ENCODE measurements at regions not wholly inside any gene's neighbourhood (a gene's known extent, or its start where the extent isn't known, plus 50 kb on each side); places are given as distances from the start of the nearest gene placed in this dataset.

DNA sequence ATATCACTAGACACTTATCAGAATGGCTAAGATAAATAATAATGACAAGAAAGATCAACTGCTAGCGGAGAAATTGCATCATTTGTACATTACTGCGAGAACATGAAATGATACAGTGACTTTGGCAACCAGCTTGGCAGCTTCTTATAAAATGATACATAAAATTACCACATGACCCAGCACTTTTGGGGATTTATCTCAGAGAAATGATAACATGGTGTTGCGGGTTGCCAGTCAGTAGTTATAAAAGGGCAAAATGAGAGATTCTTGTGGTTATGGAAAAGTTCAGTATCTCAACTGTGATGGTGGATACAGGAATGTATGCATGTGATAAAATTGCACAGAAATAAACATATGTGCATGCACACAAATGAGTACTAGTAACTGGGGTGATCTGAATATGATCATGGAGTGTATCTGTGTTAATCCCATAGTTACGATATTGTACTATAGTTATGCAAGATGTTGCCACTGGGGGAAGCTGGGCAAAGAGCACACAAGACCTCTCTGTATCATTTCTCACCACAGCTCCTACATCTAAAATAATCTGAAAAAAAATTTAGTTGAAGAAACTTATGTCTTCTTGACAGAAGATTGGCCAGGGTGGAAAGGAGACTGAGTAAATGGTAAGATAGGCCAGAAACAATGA is 128.9 kb downstream of the NXNL2 start:
- no peak overlapping the region for H3K27ac Mint-ChIP-seq
- H3K36me3 Mint-ChIP-seq: no peaks in the 10 kb centered on the region
- no peak for ATAC-seq (ENCODE audit: low read depth in 2 of 2)

DNA sequence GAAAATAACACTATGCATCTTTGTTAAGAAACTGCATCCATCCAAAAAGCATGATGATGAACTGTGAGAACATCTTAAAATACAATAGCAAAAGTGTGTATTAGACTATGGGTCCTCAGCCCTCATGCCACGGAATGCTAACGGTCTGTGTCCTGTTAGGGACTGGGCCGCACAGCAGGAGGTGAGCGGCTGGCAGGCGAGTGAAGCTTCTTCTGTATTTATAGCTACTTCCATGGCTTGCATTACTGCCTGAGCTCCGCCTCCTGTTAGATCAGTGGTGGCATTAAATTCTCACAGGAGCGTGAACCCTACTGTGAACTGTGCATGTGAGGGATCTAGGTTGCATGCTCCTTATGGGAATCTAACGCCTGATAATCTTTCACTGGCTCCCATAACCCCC is 129.8 kb downstream of the NXNL2 start:
- Mint-ChIP-seq H3K4me1 (no peaks in the 10 kb centered on the region), H3K4me3 (no peak overlapping the region), H3K27ac (no peak overlapping the region), H3K36me3 (no peaks in the 10 kb centered on the region), H3K9me3 (peaks cover 0 to 4% (median 0%) of the 10 kb centered on the region in 7 donors), H3K27me3 (peaks cover 0 to 8% (median 0%) of the 10 kb centered on the region in 3 donors)
- ATAC-seq (ENCODE audit: low read depth in 2 of 2) (no peak), DNase-seq (no peak)

More for the DNA sequence above, 128.9 kb downstream of the NXNL2 start:
- H3K27me3 Mint-ChIP-seq: peaks cover 0 to 8% (median 0%) of the 10 kb centered on the region in 3 donors
- no peak overlapping the region for H3K4me3 Mint-ChIP-seq
- no peak for DNase-seq
- H3K4me1 Mint-ChIP-seq: no peaks in the 10 kb centered on the region
- peaks cover 0 to 1% (median 0%) of the 10 kb centered on the region in 7 donors for H3K9me3 Mint-ChIP-seq

DNA sequence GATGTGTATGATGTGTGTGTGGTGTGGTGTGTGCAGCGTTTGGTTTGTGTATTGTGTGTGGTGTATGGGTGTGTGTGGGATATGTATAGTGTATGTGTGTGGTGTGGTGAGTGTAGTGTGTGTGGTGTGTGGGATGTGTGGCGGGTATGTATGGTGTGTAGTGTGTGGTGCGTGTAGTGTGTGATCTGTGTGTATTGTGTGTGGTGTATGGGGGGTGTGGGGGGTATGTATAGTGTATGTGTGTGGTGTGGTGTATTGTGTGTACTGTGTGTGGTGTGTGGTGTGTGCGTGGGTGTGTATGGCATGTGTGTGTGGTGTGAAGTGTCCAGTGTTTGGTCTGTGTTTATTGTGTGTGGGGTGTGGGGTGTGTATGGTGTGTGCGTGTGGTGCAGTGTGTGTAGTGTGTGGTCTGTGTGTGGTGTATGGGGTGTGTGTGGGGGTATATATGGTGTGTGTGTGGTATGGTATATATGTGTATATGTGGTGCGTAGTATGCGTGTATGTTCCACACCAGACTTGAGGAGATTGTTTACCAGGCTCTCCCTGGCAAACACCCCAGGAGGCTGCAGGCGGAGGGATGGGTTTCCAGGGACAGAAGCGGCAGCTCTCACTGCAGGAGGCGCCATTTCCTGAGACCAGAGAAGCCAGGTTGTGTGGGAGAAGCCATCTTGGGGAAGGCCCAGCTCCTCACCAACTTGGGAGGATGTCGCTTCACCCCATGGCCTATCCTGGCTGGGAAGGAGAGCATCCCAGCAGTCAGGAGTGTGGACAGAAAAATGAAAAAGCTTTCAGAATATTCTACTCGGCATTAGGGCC is 138.1 kb downstream of the NXNL2 start:
- Mint-ChIP-seq H3K36me3 (no peaks in the 10 kb centered on the region), H3K9me3 (peaks cover 0 to 4% (median 0%) of the 10 kb centered on the region in 7 donors), H3K4me1 (no peaks in the 10 kb centered on the region), H3K27ac (no peak overlapping the region), H3K27me3 (peaks cover 3 to 14% (median 9%) of the 10 kb centered on the region in 3 donors), H3K4me3 (no peak overlapping the region)
- ATAC-seq (ENCODE audit: low read depth in 2 of 2) (no peak), DNase-seq (no peak)

DNA sequence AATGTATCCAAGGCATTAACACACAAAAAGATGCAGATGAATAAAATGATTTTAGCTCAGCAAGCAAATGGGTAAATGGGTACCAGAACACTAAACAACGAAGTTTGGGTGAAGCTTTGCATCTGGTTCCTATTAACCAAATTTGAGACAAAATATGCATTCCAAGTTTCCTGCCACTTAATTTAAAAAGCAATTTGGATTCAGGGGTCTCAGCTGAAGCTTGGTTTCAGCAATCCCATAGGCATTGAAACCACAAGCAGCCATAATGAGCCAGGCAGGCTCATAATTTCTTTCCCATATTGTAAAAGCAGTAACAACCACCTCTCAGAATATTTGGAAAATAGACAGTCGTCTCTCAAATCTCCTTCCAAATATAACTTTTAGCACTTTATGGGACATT is 138.9 kb downstream of the NXNL2 start:
- Mint-ChIP-seq H3K4me3 (no peak overlapping the region), H3K27me3 (peaks cover 3 to 14% (median 9%) of the 10 kb centered on the region in 3 donors), H3K36me3 (no peaks in the 10 kb centered on the region), H3K4me1 (no peaks in the 10 kb centered on the region), H3K27ac (no peak overlapping the region), H3K9me3 (peaks cover 0 to 4% (median 0%) of the 10 kb centered on the region in 7 donors)
- no peak for DNase-seq
- no peak for ATAC-seq (ENCODE audit: low read depth in 2 of 2)

DNA sequence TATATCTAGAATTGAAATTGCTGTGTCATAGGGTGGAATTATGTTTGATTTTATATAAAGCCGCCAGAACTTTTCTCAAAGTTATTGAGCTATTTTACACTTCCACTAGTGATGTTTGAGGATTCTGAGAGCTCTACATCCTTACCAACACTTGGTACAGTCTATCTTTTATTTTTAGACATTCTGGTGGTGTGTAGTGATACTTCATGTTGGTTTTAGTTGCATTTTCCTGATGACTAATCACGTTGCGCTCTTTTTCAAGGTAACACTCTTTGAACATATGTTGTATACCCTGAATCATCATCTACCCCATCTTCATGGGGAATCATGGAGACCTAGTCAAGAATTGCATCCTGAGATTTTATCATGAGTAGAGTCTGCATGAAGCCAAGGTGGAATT is 141.7 kb downstream of the NXNL2 start:
- Mint-ChIP-seq H3K4me1 (no peaks in the 10 kb centered on the region), H3K4me3 (no peak overlapping the region), H3K9me3 (peaks cover 0 to 2% (median 0%) of the 10 kb centered on the region in 7 donors), H3K27ac (no peak overlapping the region), H3K27me3 (peaks cover 3 to 14% (median 9%) of the 10 kb centered on the region in 3 donors), H3K36me3 (no peaks in the 10 kb centered on the region)
- DNase-seq (no peak), ATAC-seq (ENCODE audit: low read depth in 2 of 2) (no peak)

DNA sequence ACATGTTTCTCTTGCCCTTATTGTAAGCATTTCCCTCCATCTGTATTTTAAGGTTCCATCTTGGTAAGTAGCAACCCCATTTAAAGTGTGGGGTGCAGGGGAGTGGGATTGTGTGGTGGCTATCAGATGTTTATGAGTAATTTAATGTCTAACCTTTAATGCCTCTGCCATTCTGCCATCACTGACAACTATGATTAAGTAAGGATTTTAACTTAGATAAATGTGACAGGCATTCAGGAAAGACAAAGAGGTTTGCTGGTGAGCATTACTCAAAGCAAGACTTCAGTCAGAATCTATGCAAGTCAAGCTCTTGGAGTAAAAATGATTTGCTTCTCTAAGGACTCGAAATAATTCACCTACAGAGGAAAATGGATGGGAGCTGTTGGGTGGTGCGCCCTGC is 143.0 kb downstream of the NXNL2 start:
- H3K27me3 Mint-ChIP-seq: peaks cover 3 to 14% (median 9%) of the 10 kb centered on the region in 3 donors
- peaks cover 0 to 2% (median 0%) of the 10 kb centered on the region in 7 donors for H3K9me3 Mint-ChIP-seq
- DNase-seq (no peak), ATAC-seq (ENCODE audit: low read depth in 2 of 2) (no peak)
- no peaks in the 10 kb centered on the region for H3K36me3 Mint-ChIP-seq
- no peak overlapping the region for H3K4me3 Mint-ChIP-seq
- no peaks in the 10 kb centered on the region for H3K4me1 Mint-ChIP-seq
- H3K27ac Mint-ChIP-seq: no peak overlapping the region

DNA sequence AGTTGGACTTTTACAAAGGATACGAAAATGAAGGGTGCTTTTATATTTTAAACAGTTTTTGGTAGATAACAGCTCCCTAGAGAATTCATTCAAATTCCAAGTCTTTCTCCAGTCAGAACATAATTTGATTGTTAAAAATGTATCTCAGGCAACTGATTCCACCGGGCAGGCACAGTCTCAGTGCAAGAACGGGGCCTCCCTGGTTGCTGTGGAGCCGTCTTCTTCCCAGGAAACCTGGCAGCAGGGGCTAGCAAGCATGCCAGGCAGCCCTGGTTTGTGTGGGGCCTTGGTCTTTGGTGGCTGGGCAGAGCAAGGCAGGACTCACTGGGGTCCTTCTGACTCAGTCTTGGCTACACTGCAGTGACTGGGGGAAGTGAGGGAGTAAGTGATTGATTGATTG is 143.5 kb downstream of the NXNL2 start:
- Mint-ChIP-seq H3K27me3 (peaks cover 3 to 14% (median 9%) of the 10 kb centered on the region in 3 donors), H3K36me3 (no peaks in the 10 kb centered on the region), H3K4me1 (no peaks in the 10 kb centered on the region), H3K4me3 (no peak overlapping the region), H3K9me3 (peaks cover 0 to 2% (median 0%) of the 10 kb centered on the region in 7 donors), H3K27ac (no peak overlapping the region)
- ATAC-seq (ENCODE audit: low read depth in 2 of 2): no peak
- no peak for DNase-seq

DNA sequence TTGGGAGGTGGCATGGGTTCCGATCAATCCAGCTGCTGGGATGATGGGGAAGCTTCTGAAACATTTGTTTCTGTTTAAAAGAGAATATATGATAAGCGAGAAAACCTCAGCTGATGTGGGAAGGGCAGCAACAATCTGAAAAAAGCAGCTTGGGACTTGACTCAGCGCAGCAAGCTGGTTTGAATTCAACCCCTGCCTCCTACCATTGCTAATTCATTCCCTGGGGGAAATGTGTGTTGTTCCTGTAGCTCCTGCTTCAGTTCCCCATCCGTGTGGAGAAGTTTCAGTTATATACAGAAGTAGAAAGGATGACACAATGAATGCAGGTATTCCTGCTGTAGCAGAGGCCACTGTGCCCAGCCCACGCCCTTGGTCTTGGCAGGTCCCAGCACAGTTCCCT is 145.1 kb downstream of the NXNL2 start:
- Mint-ChIP-seq H3K9me3 (peaks cover 0 to 2% (median 0%) of the 10 kb centered on the region in 7 donors), H3K27ac (no peak overlapping the region), H3K36me3 (no peaks in the 10 kb centered on the region), H3K27me3 (peaks cover 3 to 14% (median 12%) of the 10 kb centered on the region in 3 donors), H3K4me3 (no peak overlapping the region), H3K4me1 (no peaks in the 10 kb centered on the region)
- no peak for DNase-seq
- no peak for ATAC-seq (ENCODE audit: low read depth in 2 of 2)

DNA sequence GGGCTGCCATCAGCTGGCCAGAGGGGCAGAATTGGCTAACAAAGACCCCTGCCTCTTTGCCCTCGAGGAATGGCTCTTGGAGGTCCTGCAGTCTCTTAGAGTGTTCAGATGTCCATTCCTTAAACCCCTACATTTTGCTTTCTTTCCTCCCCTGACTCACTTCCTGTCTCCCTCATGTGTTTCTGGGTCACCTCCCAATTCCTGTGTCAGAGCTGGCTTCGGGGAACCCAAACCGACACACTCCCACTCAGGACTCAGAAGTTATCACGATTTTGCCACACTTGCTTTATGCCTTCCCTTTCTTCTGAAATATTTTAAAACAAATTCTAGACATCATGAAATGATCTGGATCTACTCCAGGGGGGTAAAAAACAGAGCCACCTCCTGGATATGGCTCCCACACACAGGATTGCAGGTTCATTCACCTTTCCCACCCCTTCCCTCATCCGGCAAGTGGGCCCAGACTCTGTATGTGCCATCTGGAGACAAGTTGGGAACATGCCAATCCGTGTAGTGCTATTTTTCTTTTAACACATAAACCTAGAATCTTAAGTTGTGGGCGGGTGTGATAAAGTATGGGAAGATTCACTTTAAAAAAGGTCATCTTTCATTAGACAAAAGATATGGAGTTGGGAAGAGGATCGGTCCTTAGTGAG is 145.7 kb downstream of the NXNL2 start:
- H3K4me1 Mint-ChIP-seq: no peaks in the 10 kb centered on the region
- H3K27ac Mint-ChIP-seq: peak overlapping the region in 1 of 6 donors; percentile 34
- H3K4me3 Mint-ChIP-seq: peak overlapping the region in 1 of 8 donors; percentile 73
- DNase-seq (no peak), ATAC-seq (ENCODE audit: low read depth in 2 of 2) (no peak)
- H3K27me3 Mint-ChIP-seq: peaks cover 3 to 14% (median 14%) of the 10 kb centered on the region in 3 donors
- H3K36me3 Mint-ChIP-seq: no peaks in the 10 kb centered on the region
- H3K9me3 Mint-ChIP-seq: peaks cover 0 to 2% (median 0%) of the 10 kb centered on the region in 7 donors

DNA sequence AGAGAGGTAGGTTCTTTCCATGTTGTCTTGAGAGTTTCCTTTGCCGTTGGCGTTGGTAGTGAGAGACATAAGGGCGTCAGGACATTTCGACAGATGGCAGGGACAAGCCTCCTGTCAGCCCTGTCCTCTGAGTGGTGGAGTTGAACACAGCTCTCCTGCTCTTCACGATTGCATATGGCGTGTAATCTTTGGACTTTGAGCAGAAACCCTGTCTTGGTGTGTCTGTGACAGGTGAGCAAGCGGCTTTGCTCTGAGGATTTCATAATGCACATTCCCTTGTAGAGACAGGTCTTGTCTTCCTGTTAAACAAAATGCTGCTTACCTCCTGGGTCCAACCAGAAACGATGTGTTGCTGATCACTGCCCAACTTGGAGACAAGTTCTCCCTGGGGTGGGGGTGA is 146.5 kb downstream of the NXNL2 start:
- H3K27me3 Mint-ChIP-seq: peaks cover 3 to 14% (median 14%) of the 10 kb centered on the region in 3 donors
- DNase-seq: no peak
- ATAC-seq (ENCODE audit: low read depth in 2 of 2): no peak
- H3K36me3 Mint-ChIP-seq: no peaks in the 10 kb centered on the region
- H3K4me3 Mint-ChIP-seq: no peak overlapping the region
- H3K9me3 Mint-ChIP-seq: peaks cover 0 to 2% (median 0%) of the 10 kb centered on the region in 7 donors
- no peak overlapping the region for H3K27ac Mint-ChIP-seq
- no peaks in the 10 kb centered on the region for H3K4me1 Mint-ChIP-seq

DNA sequence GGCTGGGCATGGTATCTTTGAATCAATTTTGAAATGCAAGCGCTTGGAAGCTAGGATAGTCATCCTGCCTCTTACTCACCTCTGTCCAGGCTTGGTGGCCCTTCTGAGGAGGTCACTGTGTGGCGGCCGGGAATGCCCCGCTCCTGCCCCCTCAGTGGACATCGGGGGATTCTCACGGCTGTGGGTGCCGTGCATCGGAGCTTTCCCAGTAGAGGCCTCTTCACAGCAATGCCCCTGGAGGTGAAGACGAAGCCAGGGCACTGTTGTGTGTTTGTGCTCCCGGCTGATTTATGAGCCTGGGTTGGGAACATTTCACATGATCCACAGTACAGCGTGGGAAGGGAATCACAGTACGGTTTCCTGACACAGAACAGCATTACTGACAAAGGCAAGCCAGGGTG is 147.5 kb downstream of the NXNL2 start:
- no peak for DNase-seq
- ATAC-seq (ENCODE audit: low read depth in 2 of 2): no peak
- H3K27ac Mint-ChIP-seq: no peak overlapping the region
- no peaks in the 10 kb centered on the region for H3K36me3 Mint-ChIP-seq
- H3K4me1 Mint-ChIP-seq: no peaks in the 10 kb centered on the region
- no peaks in the 10 kb centered on the region for H3K9me3 Mint-ChIP-seq
- peaks cover 3 to 6% (median 5%) of the 10 kb centered on the region in 3 donors for H3K27me3 Mint-ChIP-seq
- no peak overlapping the region for H3K4me3 Mint-ChIP-seq

DNA sequence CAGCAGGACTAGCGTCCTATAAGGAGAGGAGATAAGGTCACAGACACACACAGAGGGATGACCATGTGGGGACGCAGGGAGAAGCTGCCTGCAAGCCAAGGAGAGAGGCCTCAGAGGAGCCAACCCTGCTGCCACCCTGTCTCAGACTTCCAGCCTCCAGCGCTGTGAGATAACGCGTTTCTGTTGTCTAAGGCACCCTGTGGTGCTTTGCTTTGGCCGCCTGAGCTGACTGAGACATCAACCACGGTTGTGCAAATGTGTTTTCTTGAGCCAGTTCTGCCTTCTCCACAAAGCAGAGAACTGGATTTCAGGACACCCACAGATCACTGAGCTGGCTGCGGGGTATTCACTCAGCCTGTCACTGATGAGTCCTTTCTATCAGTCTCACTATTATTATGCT is 149.1 kb downstream of the NXNL2 start:
- no peak for ATAC-seq (ENCODE audit: low read depth in 2 of 2)

DNA sequence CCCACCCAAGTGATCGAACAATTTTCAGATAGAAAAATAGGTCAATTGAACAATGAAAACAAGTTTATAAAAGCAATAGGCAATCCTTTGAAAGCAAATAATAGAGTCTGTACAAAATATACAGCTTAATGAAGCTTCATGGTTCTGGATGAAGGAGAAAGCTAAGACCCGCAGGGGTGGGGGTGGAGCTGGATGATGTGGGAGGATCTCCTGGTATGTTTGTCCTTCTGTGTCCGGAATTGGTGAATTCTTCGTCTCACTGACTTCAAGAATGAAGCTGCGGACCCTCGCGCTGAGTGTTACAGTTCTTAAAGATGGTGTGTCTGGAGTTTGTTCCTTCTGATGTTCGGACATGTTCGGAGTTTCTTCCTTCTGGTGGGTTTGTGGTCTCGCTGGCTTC is 149.9 kb downstream of the NXNL2 start:
- H3K36me3 Mint-ChIP-seq: no peaks in the 10 kb centered on the region
- ATAC-seq (ENCODE audit: low read depth in 2 of 2) (no peak), DNase-seq (no peak)
- H3K4me3 Mint-ChIP-seq: no peak overlapping the region
- H3K27ac Mint-ChIP-seq: no peak overlapping the region
- H3K4me1 Mint-ChIP-seq: no peaks in the 10 kb centered on the region
- no peaks in the 10 kb centered on the region for H3K9me3 Mint-ChIP-seq
- H3K27me3 Mint-ChIP-seq: peaks cover 0 to 5% (median 0%) of the 10 kb centered on the region in 3 donors

More for the DNA sequence above, 149.1 kb downstream of the NXNL2 start:
- Mint-ChIP-seq H3K36me3 (no peaks in the 10 kb centered on the region), H3K27ac (no peak overlapping the region), H3K4me3 (no peak overlapping the region), H3K9me3 (no peaks in the 10 kb centered on the region), H3K4me1 (no peaks in the 10 kb centered on the region), H3K27me3 (peaks cover 0 to 5% (median 0%) of the 10 kb centered on the region in 3 donors)
- no peak for DNase-seq
